NCI-H2171 treated with DMSO at 0.1 percent for 48 hours (cell line): ENCODE measurements at regions not wholly inside any gene's neighbourhood (a gene's known extent, or its start where the extent isn't known, plus 50 kb on each side); places are given as distances from the start of the nearest gene placed in this dataset.

Experiments used
- DNase-seq: peaks from one replicate; lab custom pipeline; 2025; lab: John Stamatoyannopoulos, UW

DNA sequence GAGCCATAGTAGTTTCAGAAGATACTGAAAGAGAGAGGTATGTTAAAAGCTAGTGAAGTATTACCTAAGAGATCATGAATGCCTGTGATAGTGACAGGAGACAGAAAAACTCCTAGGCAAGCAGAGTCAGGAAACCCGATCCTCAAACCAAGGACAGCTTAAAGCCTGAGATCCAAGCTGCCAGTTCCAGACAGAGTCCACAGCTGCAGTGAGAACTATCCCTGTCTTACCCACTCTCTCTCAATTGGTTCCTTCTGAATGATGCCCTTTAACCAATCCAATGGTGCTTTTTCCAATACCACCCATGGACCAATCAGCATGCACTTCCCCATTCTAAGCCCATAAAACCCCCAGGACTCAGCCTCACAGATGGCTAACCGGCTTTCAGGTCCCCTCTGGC, 90.4 kb upstream of the PCDH10 start:
- DNase-seq, result peak; percentile 32

DNA sequence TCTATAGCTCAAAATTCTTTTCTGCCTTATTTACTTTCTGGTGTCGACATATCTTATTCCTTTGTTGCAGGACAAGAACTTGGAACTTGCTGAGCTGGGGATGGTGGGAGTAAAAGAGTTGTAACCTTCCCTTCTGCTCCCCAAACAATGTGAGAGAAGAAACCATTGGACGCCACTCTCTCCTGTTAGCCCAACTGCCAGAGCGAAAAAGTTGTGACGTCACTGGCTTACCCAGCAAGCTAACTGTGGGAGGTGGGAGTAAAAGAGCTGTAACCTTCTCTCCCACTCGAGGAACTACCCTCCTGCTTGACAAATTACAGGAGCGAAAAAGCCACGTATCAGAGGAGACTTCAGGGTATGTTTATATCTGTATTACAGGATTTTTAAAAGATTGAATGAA, 90.0 kb upstream of the PCDH10 start:
- DNase-seq, result no peak

- DNase-seq, result no peak
These were observed 86.2 kb upstream of the PCDH10 start for GRCh38 chr4:133062851-133063250.

DNA sequence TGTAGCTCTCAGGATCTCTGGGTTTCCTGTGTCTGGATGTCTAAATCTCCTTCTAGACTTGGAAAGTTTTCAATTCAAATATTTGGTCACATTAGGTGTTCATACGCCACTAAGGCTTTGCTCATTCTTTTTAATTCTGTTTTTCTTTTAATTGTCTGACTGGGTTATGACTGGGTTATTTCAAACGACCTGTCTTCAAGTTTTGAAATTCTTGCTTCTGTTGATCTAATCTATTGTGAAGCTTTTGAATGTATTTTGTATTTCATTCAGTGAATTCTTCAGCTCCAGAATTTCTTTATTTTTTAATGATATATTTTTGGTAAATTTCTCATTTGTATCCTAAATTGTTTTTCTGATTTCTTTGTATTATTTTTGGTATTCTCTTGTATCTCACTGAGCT, 81.0 kb upstream of the PCDH10 start:
- no peak for DNase-seq

DNA sequence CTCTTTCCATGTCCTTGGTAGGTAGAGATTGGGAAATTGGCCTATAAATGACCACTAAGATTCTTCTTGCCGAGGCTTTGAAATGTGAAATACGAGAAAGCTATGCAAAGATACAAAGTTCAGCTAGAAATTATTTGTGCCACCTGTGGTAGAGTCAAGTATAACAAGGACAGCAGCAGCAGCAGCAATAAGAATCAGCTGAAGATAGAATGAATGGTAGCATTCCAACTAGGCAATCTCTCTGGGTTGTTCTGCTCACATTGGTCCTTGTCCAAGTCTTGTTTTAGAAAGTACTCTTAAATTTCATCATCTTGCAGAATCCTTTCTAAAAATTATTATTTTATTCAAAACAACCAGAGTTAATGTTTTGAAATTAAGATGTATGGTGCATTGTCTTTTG, 67.8 kb upstream of the PCDH10 start:
- no peak for DNase-seq

DNA sequence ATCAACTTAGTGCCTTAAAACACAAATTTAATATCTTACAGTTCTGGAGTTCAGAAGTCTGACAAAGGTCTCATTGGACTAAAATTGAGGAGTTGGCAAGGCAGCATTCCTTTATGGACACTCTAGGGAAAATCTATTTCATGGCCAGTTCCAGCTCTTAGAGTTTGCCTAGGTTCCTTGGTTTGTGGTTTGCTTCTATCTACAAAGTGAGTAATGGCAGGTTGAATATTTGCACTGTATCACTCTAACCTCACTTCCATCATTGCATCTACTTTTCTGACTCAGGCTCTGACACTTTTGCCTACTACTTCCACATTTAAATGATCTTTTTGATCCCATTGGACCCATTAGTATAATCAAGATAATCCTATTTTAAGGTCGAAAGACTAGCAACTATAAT, 64.7 kb upstream of the PCDH10 start:
- DNase-seq, result no peak

DNA sequence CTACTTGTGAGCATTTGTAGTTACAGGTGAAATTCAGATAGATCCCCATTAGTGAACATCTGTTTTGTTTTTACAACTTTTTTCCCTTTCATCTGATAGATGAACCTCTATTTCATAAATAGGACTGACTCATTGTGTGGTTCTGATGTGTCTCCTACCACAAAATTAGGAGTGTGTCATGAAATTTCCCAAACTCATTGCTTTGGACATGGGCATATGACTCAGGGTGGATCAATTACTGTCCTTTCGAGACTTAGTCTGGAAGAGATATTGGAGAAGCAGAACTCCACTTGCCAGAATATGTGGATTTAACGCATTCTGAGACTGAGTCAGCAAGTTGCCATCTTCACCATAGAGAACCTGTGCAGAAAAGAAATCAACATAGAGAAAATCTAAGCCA, 53.5 kb upstream of the PCDH10 start:
- no peak for DNase-seq

- DNase-seq, result no peak
These were observed 52.1 kb upstream of the PCDH10 start for GRCh38 chr4:133096972-133097371.
